HCT116 (cell line): ENCODE measurements at regions not wholly inside any gene's neighbourhood (a gene's known extent, or its start where the extent isn't known, plus 50 kb on each side); places are given as distances from the start of the nearest gene placed in this dataset.

Source experiments
- ATAC-seq: fragments of 200-7000 bp; cut with Tn5 transposase; 2 replicates; pipeline ENCODE4 v1.9.1; 2020; ENCODE audit warnings: mild to moderate bottlenecking, moderate library complexity
- BruUV-seq: library from RNA; stranded (reverse); fragments of 400-500 nt; replicated peaks from 2 replicates; lab custom pipeline; 2021; lab: Mats Ljungman, UMichigan
- CTCF ChIA-PET: fragments of 300-600 bp; sonication (Branson Sonifier 250); formaldehyde crosslinking; loops from one replicate; lab custom pipeline; 2021; ENCODE audit warnings: antibody characterized with exemption; lab: Charles Lee
- POLR2A ChIA-PET: fragments of 300-600, 350-600 bp; sonication (Branson Sonifier 250); formaldehyde crosslinking; loops from one replicate; lab custom pipeline; 2021; ENCODE audit warnings: antibody characterized with exemption; lab: Charles Lee
- RAD21 ChIA-PET, 2 experiments: fragments of 300-600 bp; sonication (Branson Sonifier 250); formaldehyde crosslinking; loops; one replicate each; lab custom pipeline; 2023; ENCODE audit warnings: low total read pairs in 2 of 2; ENCODE audit not compliant: uncharacterized antibody in 2 of 2, unreplicated experiment in 2 of 2, low non-redundant PET in 1 of 2; lab: Charles Lee
- DNase-seq: peaks from one replicate; pipeline ENCODE4 v3.0.0-alpha.2; 2010; ENCODE audit warnings: low read depth, low spot score
- H2AFZ ChIP-seq: fragments of 200-600 bp; shearing (Covaris generic), sonication (generic); 2 replicates; pipeline ENCODE4 v1.6.1; 2017; ENCODE audit warnings: low read depth, mixed run types, mixed read lengths, antibody characterized with exemption, low read length; ENCODE audit not compliant: poor library complexity, severe bottlenecking
- H3K27ac ChIP-seq: 2 replicates; pipeline ENCODE4 v1.5.1; 2012; ENCODE audit warnings: low read depth, low read length
- H3K27me3 ChIP-seq: fragments of 200-600 bp; sonication (generic); 2 replicates; pipeline ENCODE4 v1.6.1; 2016; ENCODE audit warnings: mixed run types, low read length, mixed read lengths; ENCODE audit not compliant: insufficient read depth
- H3K36me3 ChIP-seq, 2 experiments: fragments of 200-500 bp in 1 of 2; fragments of 200-600 bp in 1 of 2; sonication (Bioruptor generic) in 1 of 2; sonication (generic) in 1 of 2; 2 replicates each; pipeline versions ENCODE4 v1.5.1 to v1.6.1; 2014 to 2016; ENCODE audit warnings: low read length in 2 of 2, inconsistent platforms in 1 of 2, mixed read lengths in 1 of 2, mixed run types in 1 of 2; ENCODE audit not compliant: insufficient read depth in 2 of 2, control insufficient read depth in 1 of 2
- H3K4me1 ChIP-seq, 2 experiments: fragments of 200-600 bp in 1 of 2; sonication (generic) in 1 of 2; 2 replicates each; pipeline versions ENCODE4 v1.5.1 to v1.6.1; 2012 to 2017; ENCODE audit warnings: low read length in 2 of 2, inconsistent platforms in 1 of 2, mild to moderate bottlenecking in 1 of 2, mixed read lengths in 1 of 2, mixed run types in 1 of 2, moderate library complexity in 1 of 2; ENCODE audit not compliant: insufficient read depth in 2 of 2, control insufficient read depth in 1 of 2
- H3K4me2 ChIP-seq: fragments of 200-600 bp; sonication (generic); 2 replicates; pipeline ENCODE4 v1.6.1; 2017; ENCODE audit warnings: mixed run types, low read length, mixed read lengths
- H3K4me3 ChIP-seq, 2 experiments: fragments of 200-600 bp in 1 of 2; sonication (generic) in 1 of 2; replicated peaks in 1 of 2; 2 replicates each; pipeline ENCODE4 v1.5.1; 2011 to 2016; ENCODE audit warnings: low read length in 2 of 2, control low read depth in 1 of 2, low read depth in 1 of 2, mild to moderate bottlenecking in 1 of 2, mixed read lengths in 1 of 2, mixed run types in 1 of 2
- H3K79me2 ChIP-seq: fragments of 200-600 bp; sonication (generic); 2 replicates; pipeline ENCODE4 v1.6.1; 2017; ENCODE audit warnings: mild to moderate bottlenecking, mixed run types, low read length, moderate library complexity, mixed read lengths; ENCODE audit not compliant: insufficient read depth
- H3K9ac ChIP-seq: fragments of 200-600 bp; sonication (generic); 2 replicates; pipeline ENCODE4 v1.6.1; 2016; ENCODE audit warnings: low read length, mixed read lengths
- H3K9me2 ChIP-seq: fragments of 200-600 bp; sonication (generic), shearing (Covaris generic); 2 replicates; pipeline ENCODE4 v1.6.1; 2017; ENCODE audit warnings: mixed run types, mild to moderate bottlenecking, moderate library complexity; ENCODE audit not compliant: insufficient read depth
- H3K9me3 ChIP-seq, 2 experiments: fragments of 200-500 bp in 1 of 2; fragments of 200-600 bp in 1 of 2; sonication (Bioruptor generic) in 1 of 2; sonication (generic) in 1 of 2; 2 replicates each; pipeline ENCODE4 v1.6.1; 2014 to 2017; ENCODE audit warnings: low read length in 2 of 2, mixed read lengths in 2 of 2, inconsistent platforms in 1 of 2, low read depth in 1 of 2, mild to moderate bottlenecking in 1 of 2, mixed run types in 1 of 2, moderate library complexity in 1 of 2; ENCODE audit not compliant: control insufficient read depth in 1 of 2, insufficient read depth in 1 of 2
- H4K20me1 ChIP-seq: fragments of 200-600 bp; sonication (generic), shearing (Covaris generic); 2 replicates; pipeline ENCODE4 v1.6.1; 2017; ENCODE audit warnings: mixed run types, mild to moderate bottlenecking, moderate library complexity; ENCODE audit not compliant: insufficient read depth
- ATF3 ChIP-seq: IDR thresholded peaks from 2 replicates; pipeline ENCODE4 v1.6.1; 2012
- CBX3 ChIP-seq: IDR thresholded peaks from 2 replicates; pipeline ENCODE4 v1.6.1; 2012; ENCODE audit warnings: low read depth
- CTCF ChIP-seq, 3 experiments: fragments of 200-600 bp in 1 of 3; sonication (generic) in 1 of 3; IDR thresholded peaks in 2 of 3; conservative IDR thresholded peaks in 1 of 3; 2 replicates each; pipeline ENCODE4 v1.5.1; 2012 to 2017; ENCODE audit warnings: low read depth in 2 of 3, low read length in 2 of 3, antibody characterized with exemption in 1 of 3, borderline replicate concordance in 1 of 3, control low read depth in 1 of 3, mild to moderate bottlenecking in 1 of 3, mixed read lengths in 1 of 3, mixed run types in 1 of 3, moderate library complexity in 1 of 3; ENCODE audit not compliant: insufficient read depth in 1 of 3
- EGR1 ChIP-seq: IDR thresholded peaks from 2 replicates; pipeline ENCODE4 v1.6.1; 2012; ENCODE audit warnings: low read depth
- ELF1 ChIP-seq: IDR thresholded peaks from 2 replicates; pipeline ENCODE4 v1.6.1; 2012; ENCODE audit warnings: low read depth, borderline replicate concordance
- EZH2 ChIP-seq: fragments of 200-600 bp; sonication (generic); IDR thresholded peaks from 2 replicates; pipeline ENCODE4 v1.6.1; 2017; ENCODE audit warnings: antibody characterized with exemption, mixed run types
- EZH2phosphoT487 ChIP-seq: fragments of 200-600 bp; IDR thresholded peaks from 2 replicates; pipeline ENCODE4 v1.6.1; 2018; ENCODE audit warnings: antibody characterized with exemption, borderline replicate concordance
- FOSL1 ChIP-seq: IDR thresholded peaks from 2 replicates; pipeline ENCODE4 v1.6.1; 2012; ENCODE audit warnings: low read depth
- JUND ChIP-seq: IDR thresholded peaks from 2 replicates; pipeline ENCODE4 v1.6.1; 2012
- MAX ChIP-seq: IDR thresholded peaks from 2 replicates; pipeline ENCODE4 v1.6.1; 2012
- POLR2A ChIP-seq: IDR thresholded peaks from 2 replicates; pipeline ENCODE4 v1.7.0; 2011; ENCODE audit warnings: borderline replicate concordance; ENCODE audit not compliant: insufficient read depth, insufficient read length; ENCODE audit errors: extremely low read depth
- RAD21 ChIP-seq: IDR thresholded peaks from 2 replicates; pipeline ENCODE4 v1.6.1; 2012; ENCODE audit warnings: low read depth, mild to moderate bottlenecking
- SIN3A ChIP-seq: IDR thresholded peaks from 2 replicates; pipeline ENCODE4 v1.6.1; 2012; ENCODE audit warnings: low read depth
- SP1 ChIP-seq: IDR thresholded peaks from 2 replicates; pipeline ENCODE4 v1.6.1; 2012; ENCODE audit warnings: low read depth
- TCF7L2 ChIP-seq: IDR thresholded peaks from 2 replicates; pipeline ENCODE4 v1.7.0; 2011; ENCODE audit warnings: borderline replicate concordance, inconsistent platforms; ENCODE audit not compliant: insufficient read depth, insufficient read length; ENCODE audit errors: extremely low read depth
- YY1 ChIP-seq: IDR thresholded peaks from 2 replicates; pipeline ENCODE4 v1.6.1; 2011; ENCODE audit warnings: low read length, low read depth, moderate library complexity, mild to moderate bottlenecking; ENCODE audit not compliant: insufficient replicate concordance; ENCODE audit errors: extremely low read depth
- ZBTB33 ChIP-seq: IDR thresholded peaks from 2 replicates; pipeline ENCODE4 v1.6.1; 2011; ENCODE audit warnings: mild to moderate bottlenecking, low read length, moderate library complexity; ENCODE audit not compliant: insufficient replicate concordance; ENCODE audit errors: extremely low read depth
- ZFX ChIP-seq: fragments of 450-650 bp; IDR thresholded peaks from 2 replicates; pipeline ENCODE4 v1.6.1; 2017
- ZNF274 ChIP-seq: fragments of 200-500 bp; sonication (Bioruptor generic); IDR thresholded peaks from 2 replicates; pipeline ENCODE4 v1.6.1; 2014; ENCODE audit warnings: mild to moderate bottlenecking, low read depth, low read length, inconsistent platforms
- intact Hi-C: fragments of 100-400 bp; cut with micrococcal nuclease; formaldehyde crosslinking; loops from 2 replicates; pipeline ENCODE4 v1.10.0; 2022

GRCh38 chr5:163757344-163757743 lies 251.9 kb downstream of the MAT2B start (continued):
- TF ChIP-seq POLR2A, result no peak
- TF ChIP-seq TCF7L2, result no peak
- no peak for TF ChIP-seq MAX
- TF ChIP-seq ELF1, result no peak
- no peak for TF ChIP-seq SP1
- TF ChIP-seq ZBTB33, result no peak
- no peak for TF ChIP-seq EGR1

GRCh38 chr5:163758283-163758711 lies 252.9 kb downstream of the MAT2B start:
- H3K27ac ChIP-seq, result no peak overlapping the region
- DNase-seq, result no peak
- intact Hi-C loops, result no loop called here
- POLR2A ChIA-PET, result no interaction called here
- H2AFZ ChIP-seq, result no peak overlapping the region
- H3K9ac ChIP-seq, result no peak overlapping the region
- TF ChIP-seq MAX (no peak), SIN3A (no peak), YY1 (no peak), RAD21 (no peak), ZFX (no peak), ZBTB33 (no peak), ATF3 (no peak), FOSL1 (no peak), POLR2A (no peak), ELF1 (no peak), EZH2 (no peak), CBX3 (no peak), CTCF (IDR thresholded peaks at IDR 0.05 in 2 of 3, conservative IDR thresholded peaks at IDR 0.05 in 1 of 3; ENCODE audit: borderline replicate concordance in 1 of 3, insufficient read depth in 1 of 3, low read depth in 2 of 3, low read length in 2 of 3) (no peak), EZH2phosphoT487 (no peak), ZNF274 (no peak), JUND (no peak), SP1 (no peak)
- no peaks in the 10 kb centered on the region for H3K4me1 ChIP-seq
- no TSS peak for BruUV-seq
- RAD21 ChIA-PET, result no interaction called here
- no peaks in the 10 kb centered on the region for H3K9me2 ChIP-seq
- no peaks in the 10 kb centered on the region for H3K79me2 ChIP-seq
- ATAC-seq, result no peak
- no peaks in the 10 kb centered on the region for H3K36me3 ChIP-seq
- no peaks in the 10 kb centered on the region for H4K20me1 ChIP-seq
- no peaks in the 10 kb centered on the region for H3K9me3 ChIP-seq
- H3K27me3 ChIP-seq, result no peaks in the 10 kb centered on the region
- H3K4me3 ChIP-seq, result no peak overlapping the region
- no peak overlapping the region for H3K4me2 ChIP-seq
- CTCF ChIA-PET, result no interaction called here
